Kidney glomerular epithelial cell (primary cell): ENCODE measurements at regions not wholly inside any gene's neighbourhood (a gene's known extent, or its start where the extent isn't known, plus 50 kb on each side); places are given as distances from the start of the nearest gene placed in this dataset.
"Not testable (repeated sequence)": the region's sequence is repeated elsewhere in the genome, so short reads cannot be mapped to it uniquely, and the experiment has no call there.

Source experiments
- DNase-seq: peaks from one replicate; lab custom pipeline; 2025; lab: John Stamatoyannopoulos, UW

- not testable (repeated sequence) for DNase-seq
Observed at GRCh38 chr6:180091-180694, 112.1 kb upstream of the DUSP22 start.

DNA sequence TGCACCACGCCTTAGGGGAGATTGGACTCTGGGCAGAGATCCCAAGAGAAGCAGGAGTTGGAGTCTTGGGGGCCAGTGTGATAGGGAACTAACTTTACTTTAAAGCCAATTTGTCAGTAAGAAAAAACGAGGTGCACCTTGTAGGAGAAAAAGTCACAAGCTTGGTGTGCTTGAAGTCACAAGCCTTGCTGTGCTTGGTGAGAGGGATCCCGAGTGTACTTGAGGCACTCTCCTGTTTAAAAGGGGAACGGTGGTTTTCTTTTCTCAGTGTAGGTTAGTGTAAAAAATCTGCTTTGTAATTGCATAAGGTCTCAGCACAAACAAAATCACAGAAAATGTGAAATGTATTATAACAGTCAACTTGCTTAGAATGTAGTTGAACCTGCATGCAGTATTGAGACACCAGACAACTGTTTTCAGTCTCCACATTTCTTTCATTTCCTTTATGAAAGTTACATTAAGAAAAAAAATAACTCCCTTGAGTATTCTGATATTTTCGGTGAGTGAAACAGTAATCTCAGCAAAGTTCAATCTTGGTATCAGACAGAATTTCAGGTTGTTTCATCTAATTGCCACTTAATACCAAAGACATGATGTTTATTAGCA is 111.1 kb upstream of the DUSP22 start:
- DNase-seq, result no peak

DNA sequence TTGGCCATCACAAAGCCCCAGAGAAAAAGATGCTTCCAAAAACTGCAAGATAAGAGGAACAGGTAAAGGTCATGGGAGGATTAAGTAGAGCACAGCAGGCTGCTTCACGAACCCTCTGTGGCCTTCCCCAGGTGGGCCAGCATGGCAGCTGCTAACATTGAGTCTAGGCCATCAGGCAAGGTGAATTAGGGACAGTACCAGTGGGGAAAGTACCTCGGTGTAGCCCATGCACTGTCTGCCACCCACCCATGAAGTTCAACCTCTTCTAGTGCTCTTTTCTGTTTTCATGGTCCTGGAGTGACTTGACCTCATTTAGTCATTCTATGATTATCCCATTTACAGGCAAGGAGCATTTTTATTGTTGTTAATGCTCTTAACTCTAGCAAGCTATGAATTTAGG is 108.6 kb upstream of the DUSP22 start:
- DNase-seq, result no peak

DNA sequence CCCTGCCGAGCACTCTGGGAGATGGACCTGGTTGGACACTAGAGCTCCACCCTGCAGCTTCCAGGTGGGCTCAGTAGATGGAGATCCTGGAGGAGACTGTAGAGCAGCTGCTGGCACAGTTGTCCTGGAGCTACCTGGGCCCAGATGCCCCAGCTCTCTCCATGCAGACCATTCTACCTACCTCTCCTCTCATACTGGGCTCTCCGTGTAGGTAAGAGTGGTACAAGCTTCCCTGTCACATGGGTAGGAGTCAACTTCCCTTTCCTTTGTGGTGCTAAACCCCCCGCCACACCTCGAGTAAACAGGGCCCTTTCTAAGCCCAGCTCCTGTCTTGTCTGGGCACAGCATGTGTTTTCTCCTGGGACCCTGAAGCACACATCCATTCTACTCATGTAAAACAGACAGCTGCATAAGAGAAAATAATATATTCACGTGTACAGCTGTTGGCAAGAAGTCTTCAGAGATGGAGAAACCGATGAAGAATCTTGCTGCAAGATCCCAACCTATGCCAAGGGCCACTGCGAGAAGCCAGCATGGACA is 108.1 kb upstream of the DUSP22 start:
- DNase-seq, result no peak

DNA sequence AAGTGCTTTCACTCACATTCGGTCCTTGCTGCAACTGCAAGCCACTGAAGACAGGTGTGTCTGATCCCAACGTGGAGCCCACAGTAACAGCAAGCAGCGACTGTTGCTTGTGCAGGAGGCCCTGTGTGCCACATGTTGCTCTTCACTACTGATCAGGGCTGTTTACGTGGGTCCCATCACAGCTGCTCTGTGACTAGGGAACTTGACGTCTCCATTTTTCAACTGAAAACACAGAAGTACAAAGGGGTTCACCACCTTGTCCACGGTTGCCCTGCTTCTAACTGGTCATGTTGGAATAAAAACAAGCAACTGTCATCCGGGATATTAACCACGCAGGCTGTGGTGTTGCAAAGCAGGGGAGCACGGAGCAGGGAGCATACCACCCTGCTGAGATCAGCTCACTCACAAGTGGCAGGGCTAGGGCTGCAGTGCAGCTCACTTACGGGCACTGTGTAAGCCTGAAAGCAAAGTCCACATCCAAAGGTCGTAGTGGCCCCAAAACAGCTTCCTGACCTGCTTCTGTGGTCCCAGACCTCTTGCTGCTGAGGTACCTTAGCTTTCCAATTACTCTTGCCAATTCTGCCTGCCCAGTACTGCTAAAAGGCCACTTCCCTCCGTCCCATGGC is 105.8 kb upstream of the DUSP22 start:
- DNase-seq, result no peak

DNA sequence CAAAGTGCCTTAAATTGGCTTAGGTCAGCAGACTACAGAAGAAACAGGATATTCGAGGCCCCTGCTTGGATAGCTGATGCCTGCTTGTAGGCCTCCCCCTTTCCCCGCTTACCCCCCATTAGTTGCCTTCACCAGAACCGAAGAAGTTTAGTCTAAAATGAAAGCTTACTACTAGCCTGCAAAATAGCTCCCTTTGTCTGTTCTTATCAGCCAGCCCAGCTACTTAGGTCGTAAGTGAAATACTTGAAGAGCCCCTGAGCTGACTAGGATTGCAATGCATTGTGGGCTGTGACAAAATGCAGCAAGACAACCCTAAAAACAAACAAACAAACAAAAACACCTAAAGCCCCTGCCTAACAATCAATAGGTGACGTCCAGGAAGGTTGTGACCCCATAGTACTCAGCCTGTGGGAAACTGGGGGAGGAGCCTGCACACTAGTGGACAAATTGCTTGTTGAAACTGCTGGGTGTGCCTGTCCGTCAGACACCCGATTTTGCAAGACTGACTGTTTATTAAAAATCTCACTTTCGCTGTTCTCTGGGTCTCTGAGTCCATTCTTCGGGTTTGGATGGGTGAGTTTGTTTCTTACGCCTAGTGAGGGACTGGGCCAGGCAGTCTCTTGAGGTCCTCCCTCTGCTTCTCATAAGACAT is 105.0 kb upstream of the DUSP22 start:
- no peak for DNase-seq

DNA sequence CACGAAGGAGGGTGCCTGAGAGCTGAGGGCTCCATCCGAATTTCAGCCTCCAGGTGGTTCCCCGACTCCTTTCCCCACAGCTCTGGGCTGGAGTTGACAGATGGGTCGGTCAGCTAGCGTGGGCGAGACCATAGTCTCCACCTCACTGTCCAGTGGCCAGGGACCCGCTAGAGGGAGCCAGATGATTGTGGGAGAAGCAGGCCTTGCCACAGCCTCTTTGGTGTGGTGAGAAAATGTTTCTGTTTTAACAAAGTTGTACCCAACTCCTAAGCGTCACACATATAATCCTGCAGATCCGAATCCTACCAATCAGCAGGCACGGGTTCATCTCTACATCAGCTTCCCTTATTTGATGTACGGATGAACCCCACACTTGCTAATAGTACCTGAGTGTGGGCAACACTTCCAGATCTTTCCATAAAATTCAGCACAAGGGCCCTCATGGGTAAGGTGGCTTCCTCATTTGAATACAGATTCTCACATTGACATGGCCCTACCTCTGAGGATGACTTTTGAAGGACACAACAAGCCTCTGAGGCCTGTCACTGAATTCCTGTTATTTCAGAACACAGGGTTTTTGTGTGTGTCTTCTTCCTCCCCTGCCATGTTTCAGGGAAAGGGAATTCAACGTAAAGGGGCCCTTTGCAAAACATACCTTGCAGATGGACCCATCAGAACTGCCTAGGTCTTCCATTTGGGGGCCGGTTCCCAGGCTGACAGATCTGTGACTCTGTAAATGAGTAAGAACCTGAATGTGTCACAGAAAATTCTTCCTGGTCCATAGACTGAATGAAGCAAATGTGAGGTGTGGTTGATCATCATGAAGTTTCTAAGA is 103.2 kb upstream of the DUSP22 start:
- peak; percentile 71 for DNase-seq

DNA sequence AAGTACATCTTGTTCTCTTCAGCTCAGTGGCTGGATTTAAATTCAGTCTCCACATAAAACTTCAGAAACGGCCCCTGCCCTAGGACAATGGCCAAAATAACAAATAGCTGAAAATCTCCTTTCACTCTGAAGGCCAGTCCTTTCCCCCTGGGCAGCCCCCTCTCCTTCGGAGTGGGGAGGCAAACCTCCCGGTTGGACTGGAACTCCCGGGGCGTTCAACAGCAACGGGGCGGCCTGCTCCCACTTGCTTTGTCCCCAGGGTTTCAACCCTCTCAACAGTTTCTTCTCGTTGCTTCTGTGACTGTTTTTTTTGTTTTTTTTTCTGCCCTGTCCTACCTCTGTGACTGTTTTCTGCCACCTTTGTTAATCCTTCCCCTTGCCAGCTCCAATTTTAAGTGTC is 102.6 kb upstream of the DUSP22 start:
- no peak for DNase-seq

DNA sequence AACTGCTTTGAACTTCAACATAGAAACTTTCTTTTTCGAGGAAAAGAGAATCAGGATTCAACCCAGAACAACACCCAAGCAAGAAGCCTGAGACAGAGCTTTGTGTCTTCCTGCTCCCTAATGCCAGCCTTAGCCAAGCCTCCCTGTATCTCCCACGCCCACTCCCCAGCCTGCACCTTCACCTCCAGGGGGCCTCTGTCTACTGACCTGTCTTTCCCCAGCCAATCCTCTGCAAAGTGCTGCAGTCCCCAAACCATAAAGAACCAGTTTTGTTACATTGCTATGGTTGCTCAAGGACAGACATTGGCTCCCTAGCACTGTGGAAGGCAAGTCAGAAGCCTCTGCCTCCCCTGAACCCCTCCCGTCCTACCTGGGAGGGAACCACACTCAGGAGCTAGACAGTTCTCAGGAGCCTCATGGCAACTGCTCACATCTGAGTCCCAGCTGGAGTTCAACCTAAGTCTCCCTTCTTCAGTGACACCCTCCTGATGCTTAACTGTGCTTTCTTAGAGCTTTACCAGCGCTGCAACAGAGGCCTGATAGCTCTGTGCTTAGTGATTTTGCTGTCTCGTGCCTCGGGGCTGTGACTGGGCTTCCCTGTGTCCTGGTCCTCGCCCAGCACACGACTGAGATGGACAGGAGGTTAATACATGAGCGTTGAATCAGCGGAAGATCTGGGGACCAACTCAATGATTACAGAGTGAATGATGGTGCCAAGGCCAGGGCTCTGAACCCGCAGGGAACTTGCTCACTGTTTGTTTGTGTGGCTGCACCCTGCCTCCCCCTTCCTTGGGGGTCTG is 101.5 kb upstream of the DUSP22 start:
- DNase-seq, result no peak

GRCh38 chr6:191487-192312 is 100.6 kb upstream of the DUSP22 start:
- DNase-seq, result no peak

DNA sequence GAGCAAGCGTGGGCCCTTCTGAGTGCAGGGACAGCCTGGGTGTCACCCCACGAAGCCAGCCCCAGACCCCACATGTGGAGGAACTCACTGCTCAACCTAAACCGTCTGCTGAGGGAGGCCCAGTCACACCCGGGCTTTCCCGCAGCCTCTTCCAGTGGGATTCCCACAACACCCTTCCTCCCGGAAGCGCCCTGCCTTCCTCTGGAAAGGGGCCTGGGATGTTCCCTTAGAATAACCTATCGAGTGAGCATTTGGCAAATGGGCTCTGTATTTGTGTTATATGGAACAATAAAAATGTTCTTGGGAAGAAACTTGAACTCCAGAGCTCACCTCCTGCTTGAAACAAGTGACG is 100.0 kb upstream of the DUSP22 start:
- no peak for DNase-seq

- no peak for DNase-seq
Observed at GRCh38 chr6:193180-193579, 99.1 kb upstream of the DUSP22 start.

DNA sequence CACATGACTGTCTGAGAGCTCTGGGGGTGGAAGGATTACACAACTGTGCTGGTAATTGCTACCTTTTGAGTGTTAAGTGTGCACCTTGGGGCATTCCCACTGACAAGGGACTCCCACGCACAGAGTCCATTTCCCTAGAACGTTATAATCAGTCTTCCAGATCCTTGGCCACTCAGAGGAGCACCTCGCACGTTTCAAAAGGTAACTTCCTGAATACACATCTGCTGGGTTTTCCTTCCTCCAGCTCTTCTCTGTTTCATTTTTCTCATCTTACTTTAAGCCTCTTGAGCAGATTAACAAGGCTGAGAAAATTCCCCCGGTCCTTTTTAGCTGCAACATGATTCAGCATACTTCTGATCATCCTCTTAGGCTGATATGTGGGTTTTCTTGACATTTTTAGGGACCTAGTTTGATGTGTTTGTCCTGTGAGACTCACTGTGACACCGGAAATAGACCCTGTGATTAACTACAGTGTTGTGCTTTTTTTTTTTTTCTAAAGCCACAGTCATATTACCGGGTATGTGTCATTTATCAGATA is 98.4 kb upstream of the DUSP22 start:
- DNase-seq, result no peak

DNA sequence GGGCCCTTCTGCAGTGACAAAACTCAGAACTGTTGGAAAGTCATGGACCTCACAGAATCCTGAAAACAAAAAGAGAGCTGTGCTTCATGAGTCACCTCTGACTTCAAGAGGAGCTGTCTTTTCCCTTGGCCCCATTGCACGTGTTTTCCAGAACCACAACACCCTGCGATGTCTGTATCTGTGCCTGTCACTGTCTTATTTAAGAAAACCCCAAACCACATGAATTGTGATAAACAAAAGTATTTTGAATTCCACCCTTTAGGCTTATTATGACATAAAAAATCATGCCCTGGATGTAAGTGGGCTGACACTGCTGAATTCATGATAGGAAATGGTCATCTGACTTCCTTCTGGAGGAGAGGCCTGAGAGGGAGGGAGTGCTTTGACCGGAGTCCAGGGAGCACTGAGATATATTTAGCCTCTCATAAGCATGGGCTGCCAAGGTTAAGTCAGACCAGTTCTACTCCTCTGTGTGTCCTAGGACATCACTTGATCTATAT is 96.4 kb upstream of the DUSP22 start:
- DNase-seq, result no peak

GRCh38 chr6:196543-196942 is 95.7 kb upstream of the DUSP22 start:
- no peak for DNase-seq

GRCh38 chr6:203661-204060 is 88.6 kb upstream of the DUSP22 start:
- DNase-seq, result no peak

- DNase-seq, result no peak
Observed at GRCh38 chr6:206264-206663, 86.0 kb upstream of the DUSP22 start.

DNA sequence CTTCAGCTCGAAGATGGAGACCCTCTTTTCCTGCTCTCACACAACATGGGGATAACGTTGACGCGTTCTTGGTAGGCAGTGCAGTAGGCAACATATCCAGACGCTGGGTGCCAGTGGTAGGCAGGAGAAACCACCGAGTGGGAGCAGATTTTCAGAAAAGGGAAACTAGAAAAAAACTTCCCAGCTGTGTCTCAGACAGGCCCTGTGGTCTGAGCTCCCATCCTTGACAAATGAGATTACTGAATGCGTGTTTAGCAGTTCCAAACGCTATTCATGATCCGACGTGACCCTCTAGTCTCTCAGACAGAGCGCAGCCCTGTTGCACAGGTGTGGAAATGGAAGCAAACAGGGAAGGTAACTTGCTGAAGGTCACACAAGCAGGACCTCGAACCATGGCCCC is 83.9 kb upstream of the DUSP22 start:
- no peak for DNase-seq

- no peak for DNase-seq
Observed at GRCh38 chr6:208938-209337, 83.3 kb upstream of the DUSP22 start.
